Anterior cingulate cortex (tissue), 58 donors: ENCODE measurements at regions not wholly inside any gene's neighbourhood (a gene's known extent, or its start where the extent isn't known, plus 50 kb on each side); places are given as distances from the start of the nearest gene placed in this dataset.
"Not testable (repeated sequence)": the region's sequence is repeated elsewhere in the genome, so short reads cannot be mapped to it uniquely, and the experiment has no call there.

Experiments used
- DNase-seq, 58 donors: peaks; one replicate each; lab custom pipeline; 2025; lab: John Stamatoyannopoulos, UW

- no peak for DNase-seq
These were observed 103.1 kb downstream of the VGLL3 start for GRCh38 chr3:86887876-86888275.

GRCh38 chr3:86880066-86880465 lies 110.9 kb downstream of the VGLL3 start:
- no peak for DNase-seq

GRCh38 chr3:86876504-86877181 lies 114.3 kb downstream of the VGLL3 start:
- DNase-seq: not testable (repeated sequence)

- not testable (repeated sequence) for DNase-seq
These were observed 116.2 kb downstream of the VGLL3 start for GRCh38 chr3:86874790-86875189.

- DNase-seq: no peak
These were observed 121.4 kb downstream of the VGLL3 start for GRCh38 chr3:86869566-86869965.

- no peak for DNase-seq
These were observed 123.0 kb downstream of the VGLL3 start for GRCh38 chr3:86867982-86868381.

GRCh38 chr3:86865506-86865905 lies 125.4 kb downstream of the VGLL3 start:
- DNase-seq: no peak

GRCh38 chr3:86856711-86857110 lies 134.2 kb downstream of the VGLL3 start:
- no peak for DNase-seq

- DNase-seq: no peak
These were observed 141.0 kb downstream of the VGLL3 start for GRCh38 chr3:86849991-86850390.

- DNase-seq: no peak
These were observed 145.2 kb downstream of the VGLL3 start for GRCh38 chr3:86845726-86846125.

- no peak for DNase-seq
These were observed 152.0 kb downstream of the VGLL3 start for GRCh38 chr3:86838927-86839326.

GRCh38 chr3:86837871-86838270 lies 153.1 kb downstream of the VGLL3 start:
- DNase-seq: no peak

- no peak for DNase-seq
These were observed 160.4 kb downstream of the VGLL3 start for GRCh38 chr3:86830566-86830965.

GRCh38 chr3:86828751-86829150 lies 162.2 kb downstream of the VGLL3 start:
- DNase-seq: no peak

GRCh38 chr3:86827582-86827981 lies 163.4 kb downstream of the VGLL3 start:
- not testable (repeated sequence) for DNase-seq

- no peak for DNase-seq
These were observed 164.7 kb downstream of the VGLL3 start for GRCh38 chr3:86826292-86826691.

- DNase-seq: no peak
These were observed 175.1 kb downstream of the VGLL3 start for GRCh38 chr3:86815880-86816279.

GRCh38 chr3:86814918-86815655 lies 175.9 kb downstream of the VGLL3 start:
- no peak for DNase-seq

- peak in 16 of 58 donors; percentile 1 to 69 (median 10) for DNase-seq
These were observed 176.6 kb downstream of the VGLL3 start for GRCh38 chr3:86814321-86814720.

- DNase-seq: no peak
These were observed 189.0 kb downstream of the VGLL3 start for GRCh38 chr3:86801921-86802320.

- no peak for DNase-seq
These were observed 189.9 kb downstream of the VGLL3 start for GRCh38 chr3:86801066-86801465.

- no peak for DNase-seq
These were observed 190.8 kb downstream of the VGLL3 start for GRCh38 chr3:86800116-86800515.
